Testis (tissue), 2 donors: ENCODE measurements at regions not wholly inside any gene's neighbourhood (a gene's known extent, or its start where the extent isn't known, plus 50 kb on each side); places are given as distances from the start of the nearest gene placed in this dataset.

ENCODE experiments used
- CTCF ChIP-seq, 3 experiments: fragments of 450-650 bp in 2 of 3; fragments of 200-600 bp in 1 of 3; sonication (generic) in 1 of 3; IDR thresholded peaks; one replicate each; pipeline ENCODE4 v1.5.1; 2016 to 2019; ENCODE audit warnings: antibody characterized with exemption in 3 of 3, mild to moderate bottlenecking in 2 of 3, moderate library complexity in 1 of 3
- POLR2A ChIP-seq: fragments of 450-650 bp; IDR thresholded peaks from one replicate; pipeline ENCODE4 v1.6.1; 2017; ENCODE audit warnings: antibody characterized with exemption, mild to moderate bottlenecking, moderate library complexity

- TF ChIP-seq CTCF (IDR thresholded peaks at IDR 0.05) (no peak), POLR2A (no peak)
Measured at GRCh38 chr20:54272901-54273488, 65.1 kb downstream of the PFDN4 start.
